Fibroblast of upper back skin (primary cell): ENCODE measurements at regions not wholly inside any gene's neighbourhood (a gene's known extent, or its start where the extent isn't known, plus 50 kb on each side); places are given as distances from the start of the nearest gene placed in this dataset.
A peak's percentile ranks its signal among the peaks of the same experiment; 100 is the strongest.

Experiments used
- DNase-seq: peaks from one replicate; pipeline ENCODE4 v3.0.0-alpha.2; 2013

- DNase-seq, result peak; percentile 63
Observed at GRCh38 chr12:58496411-58497190, 423.7 kb downstream of the LRIG3 start.

GRCh38 chr12:58500399-58500798, 419.9 kb downstream of the LRIG3 start:
- DNase-seq, result no peak

GRCh38 chr12:58502226-58502625, 418.1 kb downstream of the LRIG3 start:
- DNase-seq, result peak; percentile 41

- no peak for DNase-seq
Observed at GRCh38 chr12:58502841-58503240, 417.5 kb downstream of the LRIG3 start.

GRCh38 chr12:58503731-58504130, 416.6 kb downstream of the LRIG3 start:
- peak; percentile 23 for DNase-seq

GRCh38 chr12:58504143-58504938, 416.0 kb downstream of the LRIG3 start:
- DNase-seq, result peak; percentile 56

- peak; percentile 70 for DNase-seq
Observed at GRCh38 chr12:58509116-58509885, 411.0 kb downstream of the LRIG3 start.

- DNase-seq, result no peak
Observed at GRCh38 chr12:58513301-58513834, 406.9 kb downstream of the LRIG3 start.

GRCh38 chr12:58513852-58514251, 406.5 kb downstream of the LRIG3 start:
- DNase-seq, result no peak

GRCh38 chr12:58519839-58520238, 400.5 kb downstream of the LRIG3 start:
- no peak for DNase-seq

GRCh38 chr12:58521152-58521551, 399.2 kb downstream of the LRIG3 start:
- DNase-seq, result no peak

GRCh38 chr12:58521796-58522195, 398.5 kb downstream of the LRIG3 start:
- DNase-seq, result no peak

- DNase-seq, result no peak
Observed at GRCh38 chr12:58523360-58523759, 396.9 kb downstream of the LRIG3 start.

GRCh38 chr12:58528271-58528670, 392.0 kb downstream of the LRIG3 start:
- DNase-seq, result peak; percentile 21

GRCh38 chr12:58529114-58529665, 391.1 kb downstream of the LRIG3 start:
- peak; percentile 77 for DNase-seq

GRCh38 chr12:58529897-58530741, 390.2 kb downstream of the LRIG3 start:
- DNase-seq, result peak; percentile 99

GRCh38 chr12:58530742-58531062, 389.6 kb downstream of the LRIG3 start:
- DNase-seq, result peak; percentile 90

GRCh38 chr12:58532855-58533608, 387.3 kb downstream of the LRIG3 start:
- DNase-seq, result no peak

- DNase-seq, result no peak
Observed at GRCh38 chr12:58533652-58534051, 386.7 kb downstream of the LRIG3 start.

GRCh38 chr12:58537278-58537677, 383.0 kb downstream of the LRIG3 start:
- peak; percentile 89 for DNase-seq

GRCh38 chr12:58539295-58539694, 381.0 kb downstream of the LRIG3 start:
- DNase-seq, result no peak
